ENCODE measurements at regions not wholly inside any gene's neighbourhood (a gene's known extent, or its start where the extent isn't known, plus 50 kb on each side); places are given as distances from the start of the nearest gene placed in this dataset.

DNA sequence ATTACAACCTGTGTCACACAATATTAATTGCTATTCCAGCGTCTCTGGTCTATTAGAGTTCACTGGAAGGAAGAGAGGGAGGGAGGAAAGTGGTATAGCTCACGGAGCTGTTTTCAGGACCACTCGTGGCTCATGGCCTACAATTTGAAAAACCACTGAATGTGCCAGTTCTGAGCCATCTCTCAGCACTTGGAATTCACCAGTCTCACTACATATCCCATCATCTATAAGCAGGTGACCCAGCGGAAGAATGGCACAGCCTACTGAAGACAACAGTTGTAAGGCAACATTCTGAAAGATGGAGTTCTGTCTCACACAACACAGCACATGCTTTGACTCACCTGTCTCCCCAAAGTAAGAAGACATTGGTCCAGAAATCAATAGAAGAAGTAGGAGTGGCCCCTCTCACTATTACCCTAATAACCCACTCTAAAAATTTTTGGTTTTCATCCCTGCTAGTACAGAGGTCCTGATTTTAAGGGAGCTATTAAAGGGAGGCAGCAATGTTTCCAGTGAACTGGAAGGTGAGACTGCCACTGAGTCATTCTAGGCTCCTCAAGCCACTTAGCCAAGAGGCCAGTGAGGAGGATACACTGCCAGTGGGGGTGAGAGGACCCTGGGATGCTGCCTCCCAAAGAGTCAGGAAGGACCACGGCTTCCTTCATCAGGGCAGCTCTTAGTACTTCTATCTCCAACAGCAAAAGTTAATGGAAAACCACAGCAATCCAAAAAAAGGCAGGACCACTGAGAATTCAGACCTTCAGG is 50.0 kb upstream of the DOCK9 start:
- DNase-seq (ENCODE audit: low spot score): no peak

DNA sequence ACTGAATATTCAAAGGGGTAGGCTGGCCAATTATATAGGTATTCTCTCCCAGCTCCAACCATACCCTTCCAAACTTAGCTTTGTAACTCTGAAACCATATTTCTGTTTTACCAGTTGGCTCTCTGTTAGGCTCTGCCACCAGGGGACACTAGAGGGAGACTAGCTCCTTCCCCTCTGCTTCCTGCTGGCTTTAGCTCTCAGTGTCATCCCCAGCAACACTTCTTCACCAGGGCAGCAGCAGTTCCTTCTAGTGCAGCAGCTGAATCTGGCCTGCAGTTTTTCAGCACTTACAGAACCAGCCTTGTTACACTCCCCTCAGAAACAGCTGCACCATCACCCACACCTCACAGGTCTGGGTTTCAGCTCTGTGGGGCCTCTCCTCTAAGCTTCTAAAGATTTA is 51.0 kb upstream of the DOCK9 start:
- DNase-seq (ENCODE audit: low spot score): no peak

DNA sequence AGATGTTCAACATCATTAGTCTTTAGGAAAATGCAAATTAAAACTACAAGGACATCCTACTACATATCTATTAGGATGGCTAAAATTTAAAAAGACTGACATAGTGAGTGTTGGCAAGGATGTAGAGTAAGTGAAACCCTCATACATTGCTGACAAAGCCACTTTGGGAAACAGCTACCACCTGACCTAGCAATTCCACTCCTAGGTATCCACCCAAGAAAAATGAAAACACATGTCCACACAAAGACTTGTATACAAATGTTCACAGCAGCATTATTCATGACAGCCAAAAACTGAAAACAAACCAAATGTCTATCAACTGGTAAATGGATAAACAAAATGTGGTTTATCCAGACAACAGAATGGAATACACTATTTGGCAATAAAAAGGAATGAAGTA is 51.7 kb upstream of the DOCK9 start:
- no peak for DNase-seq (ENCODE audit: low spot score)

DNA sequence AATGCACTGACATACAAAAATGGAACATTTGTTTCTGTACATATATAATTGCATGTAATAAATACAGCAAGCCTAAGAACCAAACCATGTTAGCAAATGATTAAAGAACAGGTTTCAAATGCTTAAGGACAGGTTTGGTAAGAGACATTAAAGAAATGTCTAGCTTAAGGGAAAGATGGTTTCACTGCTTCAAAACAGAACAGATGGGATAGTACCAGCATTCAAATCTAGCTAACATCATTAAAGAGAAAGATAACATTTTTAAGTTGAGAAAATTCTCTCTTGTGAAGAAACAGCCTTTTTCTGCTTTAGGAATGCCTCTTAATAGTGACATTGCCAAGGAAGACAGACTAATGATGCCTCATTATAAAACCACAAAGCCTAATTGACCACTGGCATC is 52.5 kb upstream of the DOCK9 start:
- DNase-seq (ENCODE audit: low spot score): no peak

DNA sequence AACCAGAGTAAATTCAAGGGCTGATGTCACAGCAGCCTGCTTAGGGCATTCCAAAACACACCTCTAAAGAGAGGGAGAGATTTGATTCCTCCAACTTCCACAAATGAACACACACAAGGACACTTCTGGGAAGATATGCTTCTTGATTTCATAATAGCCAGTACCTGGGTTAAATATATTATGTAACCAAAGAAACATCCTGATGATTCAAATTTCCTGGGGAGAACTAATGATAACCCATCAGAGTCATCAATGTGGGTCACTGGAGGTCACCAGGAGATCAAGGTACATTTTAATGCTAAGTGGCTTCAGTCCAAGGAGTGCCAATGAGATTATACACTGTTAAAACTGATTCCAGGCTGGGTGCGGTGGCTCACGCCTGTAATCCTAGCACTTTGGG is 54.0 kb upstream of the DOCK9 start:
- DNase-seq (ENCODE audit: low spot score): no peak

DNA sequence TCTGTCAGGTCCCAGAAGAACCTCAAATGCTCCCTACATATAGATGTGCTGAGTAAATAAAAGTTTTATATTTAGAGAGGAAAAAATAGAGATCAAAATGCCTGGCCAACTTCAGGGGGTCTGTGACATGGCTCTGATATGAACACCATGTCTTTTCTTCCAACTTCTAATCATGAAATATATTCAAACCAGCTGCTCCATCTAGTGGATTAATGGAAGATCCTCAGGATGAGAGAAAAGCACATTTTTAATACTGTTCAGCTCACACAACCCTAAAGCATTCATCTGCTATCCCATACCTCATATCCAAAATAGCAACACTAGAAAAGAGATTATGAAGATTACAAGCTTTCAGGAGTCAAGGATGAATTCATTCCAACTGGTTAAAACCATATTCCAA is 56.0 kb upstream of the DOCK9 start:
- DNase-seq (ENCODE audit: low spot score): no peak

DNA sequence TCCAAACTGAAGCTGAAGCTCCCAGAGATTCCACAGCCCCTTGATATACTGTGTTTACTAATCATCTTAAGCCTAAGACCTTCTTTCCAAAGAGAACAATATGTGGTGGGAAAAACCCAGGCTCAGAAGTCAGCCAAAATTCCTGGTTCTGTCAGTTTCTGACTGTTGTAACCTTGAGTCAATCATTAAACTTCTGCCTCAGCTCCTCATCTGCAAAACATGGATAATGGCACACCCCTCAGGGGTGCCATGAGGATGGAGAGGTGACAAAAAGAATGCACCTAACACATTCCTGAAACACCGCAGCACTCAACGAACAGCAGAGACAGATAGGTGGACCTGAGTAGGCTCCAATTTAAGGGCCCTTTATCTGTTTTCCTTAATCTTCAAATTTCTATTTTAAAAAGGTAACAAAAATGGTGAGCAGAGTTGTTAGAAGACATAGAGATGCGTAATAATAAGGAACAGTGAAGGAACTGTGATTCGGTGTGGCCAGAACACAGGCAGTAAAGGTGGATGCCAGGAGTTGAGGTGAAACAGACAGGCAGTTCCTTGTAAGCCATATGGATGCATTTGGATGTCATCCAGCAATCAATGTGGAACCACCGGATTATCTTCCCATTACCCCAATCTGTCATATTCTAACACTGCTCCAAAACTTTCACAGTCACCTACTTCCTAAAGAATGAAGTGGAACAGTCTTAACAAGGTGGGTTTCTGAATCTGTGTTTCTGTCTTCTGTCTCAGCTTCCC is 56.6 kb upstream of the DOCK9 start:
- DNase-seq (ENCODE audit: low spot score): no peak

DNA sequence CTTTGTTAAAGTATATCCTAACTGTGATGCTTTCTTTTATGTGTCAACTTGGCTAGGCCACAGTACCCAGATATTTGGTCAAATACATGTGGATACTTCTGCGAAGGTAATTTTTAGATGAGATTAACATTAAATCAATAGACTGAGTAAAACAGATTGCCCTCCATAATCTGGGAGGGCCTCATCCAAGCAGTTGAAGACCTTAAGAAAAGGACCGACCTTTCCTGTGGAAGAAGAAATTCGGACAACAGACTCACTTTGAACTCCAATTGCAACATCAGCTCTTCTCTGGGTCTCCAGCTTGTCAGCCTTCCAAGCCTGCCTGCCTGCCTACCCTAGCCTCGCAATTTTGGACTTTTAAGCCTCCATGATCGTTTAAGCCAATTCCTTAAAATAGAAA is 57.9 kb upstream of the DOCK9 start:
- DNase-seq (ENCODE audit: low spot score): no peak

DNA sequence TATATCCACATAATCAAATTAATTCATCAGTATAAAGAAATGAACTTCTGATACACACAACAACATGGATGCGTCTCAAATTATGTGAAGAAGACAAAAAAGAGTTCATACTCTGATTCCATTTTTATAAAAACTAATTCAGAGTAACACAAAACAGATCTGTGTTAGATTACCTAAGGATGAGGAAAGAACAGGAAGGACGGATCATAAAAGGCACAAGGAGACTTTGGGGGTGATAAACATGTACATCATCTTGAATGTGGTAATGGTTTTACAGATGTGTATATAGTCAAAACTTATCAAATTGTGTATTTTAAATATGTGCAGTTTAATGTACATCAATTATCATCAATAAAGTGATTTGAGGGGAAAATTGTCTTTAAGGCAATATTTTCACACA is 59.9 kb upstream of the DOCK9 start:
- DNase-seq (ENCODE audit: low spot score): no peak

DNA sequence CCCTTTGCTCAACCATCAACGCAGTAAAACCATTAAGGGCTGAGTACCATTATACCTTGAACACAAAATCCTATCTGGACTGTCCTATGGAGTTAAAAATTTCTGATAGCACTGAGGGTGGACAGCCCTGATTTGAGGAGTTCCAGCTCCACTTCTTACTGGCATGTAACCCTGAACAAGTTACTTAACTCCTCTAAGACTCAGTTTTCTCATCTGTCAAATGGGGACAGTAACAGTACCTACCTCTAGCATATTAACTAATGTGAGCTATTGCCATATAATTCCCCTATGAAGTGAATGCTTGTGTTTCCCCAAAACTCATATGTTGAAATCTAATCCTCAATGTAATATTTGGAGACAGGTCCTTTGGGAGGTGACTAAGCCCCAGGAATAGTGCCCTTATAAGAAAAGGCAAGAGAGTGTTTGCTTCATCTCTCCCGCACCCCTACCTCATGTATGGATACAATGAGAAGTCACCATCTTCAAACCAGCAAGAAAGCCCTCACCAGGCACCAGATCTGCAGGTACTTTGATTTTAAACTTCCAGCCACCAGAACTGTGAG is 61.9 kb upstream of the DOCK9 start:
- DNase-seq (ENCODE audit: low spot score): no peak

DNA sequence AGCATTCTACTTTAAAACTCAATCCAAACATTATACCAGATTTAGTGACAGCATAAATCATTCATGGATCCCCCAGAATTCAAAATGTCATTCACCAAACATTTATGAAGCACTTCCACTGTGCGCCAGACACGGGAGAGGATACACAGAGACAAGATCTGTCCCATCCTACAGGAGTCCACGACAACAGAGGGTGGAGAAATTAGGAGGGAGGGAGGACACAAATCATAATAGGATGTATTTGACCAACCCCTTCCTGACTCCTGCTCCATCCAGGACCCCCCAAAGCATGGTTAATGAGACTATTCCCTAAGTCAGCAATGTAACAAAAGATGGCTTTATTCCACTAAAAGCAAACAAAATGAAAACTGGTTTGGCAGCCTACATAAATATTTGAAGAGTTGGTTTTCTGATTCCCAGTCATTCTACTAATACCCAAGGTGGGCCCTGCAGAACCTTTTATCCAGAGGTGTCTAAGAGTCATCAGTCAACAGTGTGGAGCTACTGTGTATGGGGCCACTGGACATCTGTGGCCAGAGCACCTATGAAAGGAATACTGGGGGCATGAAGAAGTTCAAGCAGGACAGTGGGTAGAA is 62.8 kb upstream of the DOCK9 start:
- DNase-seq (ENCODE audit: low spot score): no peak

DNA sequence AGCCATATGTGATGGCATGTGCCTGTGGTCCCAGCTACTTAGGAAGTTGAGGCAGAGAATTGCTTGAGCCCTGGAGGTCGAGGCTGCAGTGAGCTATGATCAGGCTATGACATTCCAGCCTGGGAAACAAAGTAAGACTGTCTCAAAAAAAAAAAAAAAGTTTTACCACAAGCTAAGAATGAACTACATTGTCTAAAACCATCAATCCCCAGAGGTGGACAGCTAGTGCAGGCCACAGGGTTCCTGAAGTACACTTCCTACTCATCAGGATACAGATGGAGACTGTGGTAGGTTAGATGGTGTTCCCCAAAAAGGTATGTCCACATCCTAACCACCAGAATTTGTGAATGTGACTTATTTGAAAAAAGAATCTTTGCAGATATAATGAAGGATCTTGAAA is 63.5 kb upstream of the DOCK9 start:
- DNase-seq (ENCODE audit: low spot score): no peak

DNA sequence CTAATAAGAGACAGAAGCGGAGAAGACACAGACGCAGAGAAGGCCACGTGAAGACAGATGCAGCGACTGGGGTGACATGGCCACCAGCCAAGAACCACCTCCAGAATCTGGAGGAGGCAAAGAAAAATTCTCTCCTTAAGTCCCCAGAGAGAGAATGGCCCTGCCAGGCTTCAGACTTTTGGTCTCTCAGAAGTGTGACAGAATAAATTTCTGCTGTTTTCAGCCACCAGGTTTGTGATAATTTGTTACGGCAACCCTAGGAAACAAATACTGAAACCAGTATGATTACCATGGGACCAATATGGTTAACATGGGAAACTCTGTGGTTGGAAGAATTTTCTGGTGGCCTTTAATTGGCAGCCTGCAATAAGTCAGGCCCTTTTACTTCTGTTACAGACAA is 63.9 kb upstream of the DOCK9 start:
- no peak for DNase-seq (ENCODE audit: low spot score)

DNA sequence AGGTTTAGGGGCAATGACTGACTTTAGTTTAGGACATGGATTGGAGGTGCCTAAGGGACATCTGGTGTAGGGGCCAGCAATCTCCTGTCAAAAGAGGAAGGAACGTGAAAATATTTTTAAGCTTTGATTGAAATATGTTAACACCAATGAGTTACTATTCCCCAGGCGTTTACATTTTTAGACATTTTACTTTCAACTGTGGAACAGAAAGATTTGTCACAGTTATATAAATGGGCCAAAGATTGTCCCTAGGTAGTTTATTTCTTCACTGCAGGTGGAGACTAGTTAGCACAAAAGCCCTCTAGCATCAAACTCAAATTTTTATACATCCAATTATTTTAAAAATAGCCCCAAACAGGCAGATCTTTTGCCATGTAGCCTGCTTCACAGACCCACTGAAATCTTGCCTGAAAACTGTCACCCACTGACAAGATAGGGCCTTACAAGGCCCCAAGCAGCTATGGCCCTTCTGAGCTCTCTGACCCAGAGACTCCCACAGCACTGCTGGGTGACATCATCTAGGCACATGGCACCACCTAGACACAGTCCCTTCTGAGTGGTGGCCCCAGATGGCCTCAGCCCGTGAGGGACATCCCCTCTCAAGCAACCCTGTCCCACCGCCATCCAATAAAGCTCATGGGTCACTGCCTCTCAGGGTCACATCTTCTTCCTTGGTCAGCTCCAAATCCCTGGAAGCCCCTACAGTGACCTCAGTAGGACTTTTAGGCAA is 64.8 kb upstream of the DOCK9 start:
- no peak for DNase-seq (ENCODE audit: low spot score)

DNA sequence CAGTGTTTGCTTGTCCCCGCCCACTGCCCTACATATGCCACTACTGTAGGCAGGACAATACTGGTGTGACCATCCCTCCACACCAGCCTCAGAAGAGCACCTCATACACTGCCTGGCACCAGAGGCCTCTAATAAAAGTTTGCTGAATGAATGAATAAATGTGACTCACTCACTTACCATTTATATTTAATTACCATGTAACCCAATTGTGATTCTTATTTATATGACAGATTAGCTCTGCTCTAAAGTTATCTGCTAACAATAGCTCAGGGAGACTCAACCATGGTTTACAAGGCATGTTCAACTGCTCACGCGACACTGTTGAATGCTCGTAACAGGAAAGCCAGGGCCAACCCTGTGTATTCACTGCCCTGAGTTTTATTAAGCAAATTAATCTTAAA is 66.0 kb upstream of the DOCK9 start:
- no peak for DNase-seq (ENCODE audit: low spot score)

DNA sequence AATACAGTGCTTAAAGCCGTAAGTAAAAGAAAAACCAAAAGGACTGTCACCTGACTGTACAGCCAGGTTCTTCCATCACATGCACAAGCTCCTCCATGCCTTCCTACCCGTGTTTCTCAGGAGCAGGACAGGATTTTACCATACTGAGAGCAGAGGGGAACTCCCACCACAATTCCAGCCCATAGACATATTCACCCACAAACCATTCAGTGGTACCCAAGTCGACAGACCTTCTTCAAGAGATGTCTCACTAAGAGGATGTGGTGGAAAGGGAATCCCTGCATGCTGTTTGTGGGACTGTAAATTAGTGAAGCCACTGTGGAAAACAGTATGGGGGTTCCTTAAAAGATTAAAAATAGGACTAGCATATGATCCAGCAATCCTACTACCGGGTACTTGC is 66.9 kb upstream of the DOCK9 start:
- DNase-seq (ENCODE audit: low spot score): no peak

DNA sequence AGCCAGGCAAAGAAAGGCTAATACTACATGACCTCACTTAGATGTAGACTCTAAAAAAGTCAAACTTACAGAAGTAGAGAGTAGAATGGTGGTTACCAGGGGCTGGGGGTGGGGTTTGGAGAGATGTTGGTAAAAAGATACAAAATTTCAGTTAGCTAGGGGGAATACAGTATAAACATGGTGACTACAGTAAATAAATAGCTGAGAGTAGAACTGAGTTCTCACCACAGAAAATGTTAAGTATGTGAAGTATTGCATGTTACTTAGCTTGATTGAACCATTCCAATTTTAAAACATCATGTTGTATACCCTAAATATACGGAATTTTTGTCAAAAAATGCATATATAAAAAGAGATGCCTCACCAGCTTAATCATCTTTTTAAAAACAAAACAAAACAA is 67.5 kb upstream of the DOCK9 start:
- no peak for DNase-seq (ENCODE audit: low spot score)

DNA sequence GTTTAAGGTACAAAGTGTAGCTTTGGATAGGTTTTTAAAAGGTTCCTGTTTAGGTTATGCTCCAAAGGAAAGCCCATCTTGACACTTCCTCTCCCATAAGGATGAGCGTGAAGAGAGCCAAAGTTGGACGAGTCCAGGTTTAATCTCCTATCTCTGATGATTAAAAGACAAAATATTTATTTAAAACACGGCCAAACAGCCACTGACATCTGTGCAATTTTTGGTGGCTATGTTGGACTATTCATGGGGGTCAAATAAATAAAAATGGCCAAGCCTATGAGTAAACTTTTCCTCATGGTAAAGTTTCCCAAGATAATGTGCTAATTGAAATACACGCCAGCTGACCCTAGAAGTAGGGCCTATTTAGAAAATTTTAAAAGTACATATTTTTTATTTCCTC is 69.0 kb upstream of the DOCK9 start:
- no peak for DNase-seq (ENCODE audit: low spot score)

DNA sequence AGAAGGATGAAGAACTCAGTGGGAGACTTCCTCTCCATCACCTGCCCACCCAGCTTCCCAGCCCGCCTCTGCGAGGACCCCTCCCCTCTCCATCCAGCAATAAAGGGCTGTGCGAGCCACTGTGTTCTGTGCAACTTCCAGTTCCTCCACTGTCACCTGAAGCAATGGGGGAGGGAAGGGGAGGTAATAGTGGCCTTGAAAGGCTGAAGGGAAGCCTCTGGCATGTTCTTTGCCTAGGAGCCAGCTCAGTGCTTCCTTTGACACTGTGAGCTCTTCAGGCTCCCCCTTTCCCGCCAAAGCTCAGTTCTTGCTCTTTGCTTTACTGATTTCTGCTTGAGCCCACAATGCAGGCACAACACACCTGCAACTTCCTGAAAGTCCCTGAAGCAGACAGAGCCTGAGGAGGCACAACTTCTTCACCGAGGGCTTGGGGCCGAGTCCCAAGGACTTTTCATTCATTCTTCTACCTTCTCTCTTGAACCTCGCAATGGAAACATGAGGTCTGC is 73.2 kb upstream of the DOCK9 start:
- DNase-seq (ENCODE audit: low spot score): no peak

DNA sequence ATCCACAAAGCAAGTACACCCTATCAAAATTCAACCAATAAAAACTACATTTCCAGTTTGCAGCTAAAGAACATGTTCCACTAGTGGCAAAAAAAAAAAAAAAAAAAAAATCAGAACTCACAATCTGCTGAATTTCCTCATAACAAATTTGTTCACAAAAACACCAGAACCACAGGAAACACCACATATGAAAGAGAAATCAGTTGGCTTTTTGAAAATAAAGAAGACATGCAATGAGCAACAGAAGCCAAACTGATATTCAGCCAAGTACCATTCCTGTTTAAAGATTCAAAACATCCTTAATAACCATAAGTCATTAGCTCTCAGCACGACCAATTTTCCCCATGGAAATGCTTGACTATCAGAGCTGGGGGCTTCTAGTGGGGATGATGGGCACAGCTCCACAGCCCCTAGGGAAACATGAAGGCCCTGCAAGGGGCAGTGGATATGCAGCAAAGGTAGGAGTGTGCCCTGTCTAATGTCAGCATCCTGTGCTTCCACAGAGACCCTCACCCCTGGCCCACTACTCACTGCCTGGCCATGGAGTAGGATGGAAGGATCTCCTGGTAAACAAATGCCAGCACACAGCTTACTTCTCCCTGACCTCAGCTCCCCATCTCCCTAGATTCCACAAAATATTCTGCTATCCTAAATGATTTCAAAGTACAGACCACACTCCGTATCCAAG is 74.0 kb upstream of the DOCK9 start:
- no peak for DNase-seq (ENCODE audit: low spot score)

DNA sequence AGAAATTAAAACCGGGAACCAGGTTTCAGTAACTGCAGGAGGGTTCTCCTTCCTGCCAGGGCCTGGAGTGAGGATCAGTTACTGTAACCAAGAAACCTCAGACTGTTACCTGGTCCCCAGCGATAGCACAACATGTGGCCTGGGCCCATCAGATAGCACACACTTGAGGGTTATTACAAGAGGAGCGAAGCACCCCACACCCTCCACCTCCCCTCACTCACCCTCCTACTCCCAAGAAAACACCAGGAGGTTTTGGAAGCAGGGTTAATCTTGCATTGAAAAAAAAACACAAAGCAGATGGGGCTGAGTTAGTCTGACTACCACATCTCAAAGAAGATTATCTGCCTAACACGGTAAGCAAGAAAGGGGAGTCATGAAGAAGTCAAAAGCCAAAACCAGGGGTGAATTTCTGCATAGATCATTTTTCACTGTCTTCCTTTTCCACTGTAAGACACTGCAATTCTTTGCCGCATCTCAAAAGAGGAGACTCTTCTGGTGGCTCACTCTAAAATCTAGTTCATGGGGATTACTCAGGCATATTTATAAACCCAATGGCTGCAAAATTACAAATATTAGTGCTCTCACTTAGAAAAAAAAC is 75.9 kb upstream of the DOCK9 start:
- no peak for DNase-seq (ENCODE audit: low spot score)

Measured in left forelimb (tissue), 1 donor.